ENCODE measurements at regions not wholly inside any gene's neighbourhood (a gene's known extent, or its start where the extent isn't known, plus 50 kb on each side); places are given as distances from the start of the nearest gene placed in this dataset.

DNA sequence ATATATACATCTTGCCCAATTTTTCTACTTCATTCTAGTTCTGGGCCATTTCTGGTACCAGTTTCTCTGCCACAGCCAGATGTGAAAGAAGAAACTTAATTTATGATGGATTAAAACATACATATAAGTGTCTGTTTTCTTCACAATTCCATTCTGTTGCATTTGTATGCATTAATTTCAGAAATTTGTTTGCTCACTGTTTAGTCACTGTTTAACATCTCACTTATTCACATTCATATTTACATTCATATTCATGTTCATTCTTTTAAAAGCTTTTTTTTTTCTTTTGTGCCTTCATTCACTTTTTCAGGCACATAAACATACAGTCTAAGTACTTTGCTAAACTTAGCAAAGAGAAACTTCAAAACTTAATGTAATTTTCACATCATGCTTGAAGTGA lies 684.0 kb upstream of the CDH9 start:
- Histone ChIP-seq H3K4me3 (ENCODE audit: low read length) (no peak overlapping the region), H3K4me2 (ENCODE audit: low read length) (no peak overlapping the region), H3K27me3 (ENCODE audit: control insufficient read depth, low read length) (no peaks in the 10 kb centered on the region), H3K27ac (ENCODE audit: low read depth, low read length) (no peak overlapping the region), H4K20me1 (ENCODE audit: control insufficient read depth, insufficient read depth, low read depth, low read length) (no peaks in the 10 kb centered on the region), H3K36me3 (ENCODE audit: control insufficient read depth, low read length) (no peaks in the 10 kb centered on the region), H3F3A (ENCODE audit: control insufficient read depth, insufficient read depth) (no peaks in the 10 kb centered on the region), H3K79me2 (ENCODE audit: control insufficient read depth, low read length) (no peaks in the 10 kb centered on the region), H3K9me3 (ENCODE audit: control insufficient read depth, insufficient read depth, low read length) (no peaks in the 10 kb centered on the region), H3K4me1 (ENCODE audit: control insufficient read depth, low read length) (no peaks in the 10 kb centered on the region), H3K9me2 (replicated peaks; ENCODE audit: control insufficient read depth, low read length) (no peaks in the 10 kb centered on the region)
- no peak for TF ChIP-seq EZH2phosphoT487 (IDR thresholded peaks at IDR 0.05; ENCODE audit: borderline replicate concordance, low read length)
- TF ChIP-seq, protein P1, sequence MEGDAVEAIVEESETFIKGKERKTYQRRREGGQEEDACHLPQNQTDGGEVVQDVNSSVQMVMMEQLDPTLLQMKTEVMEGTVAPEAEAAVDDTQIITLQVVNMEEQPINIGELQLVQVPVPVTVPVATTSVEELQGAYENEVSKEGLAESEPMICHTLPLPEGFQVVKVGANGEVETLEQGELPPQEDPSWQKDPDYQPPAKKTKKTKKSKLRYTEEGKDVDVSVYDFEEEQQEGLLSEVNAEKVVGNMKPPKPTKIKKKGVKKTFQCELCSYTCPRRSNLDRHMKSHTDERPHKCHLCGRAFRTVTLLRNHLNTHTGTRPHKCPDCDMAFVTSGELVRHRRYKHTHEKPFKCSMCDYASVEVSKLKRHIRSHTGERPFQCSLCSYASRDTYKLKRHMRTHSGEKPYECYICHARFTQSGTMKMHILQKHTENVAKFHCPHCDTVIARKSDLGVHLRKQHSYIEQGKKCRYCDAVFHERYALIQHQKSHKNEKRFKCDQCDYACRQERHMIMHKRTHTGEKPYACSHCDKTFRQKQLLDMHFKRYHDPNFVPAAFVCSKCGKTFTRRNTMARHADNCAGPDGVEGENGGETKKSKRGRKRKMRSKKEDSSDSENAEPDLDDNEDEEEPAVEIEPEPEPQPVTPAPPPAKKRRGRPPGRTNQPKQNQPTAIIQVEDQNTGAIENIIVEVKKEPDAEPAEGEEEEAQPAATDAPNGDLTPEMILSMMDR (IDR thresholded peaks at IDR 0.05; ENCODE audit: low read depth, low read length, poor library complexity, severe bottlenecking) = no peak

DNA sequence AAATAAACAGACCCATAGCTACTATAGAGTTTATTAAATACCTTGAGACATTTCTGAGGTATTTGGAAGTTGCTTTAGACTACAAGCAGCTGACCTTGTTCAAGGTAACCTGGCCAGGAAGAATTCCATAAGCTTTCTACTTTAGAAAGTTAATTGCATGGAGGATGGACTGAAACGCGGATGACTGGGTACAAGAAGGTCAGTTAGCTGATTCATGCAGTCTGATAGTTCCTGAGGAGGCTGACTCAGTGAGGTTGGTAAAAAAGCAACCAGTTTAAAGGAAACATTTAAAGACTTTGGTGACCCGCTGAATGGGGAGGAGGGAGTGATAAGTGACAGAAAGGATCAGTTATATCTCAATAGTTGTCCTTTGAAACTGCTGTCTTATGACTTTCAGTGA lies 670.1 kb upstream of the CDH9 start:
- no peaks in the 10 kb centered on the region for H3K36me3 ChIP-seq (ENCODE audit: control insufficient read depth, low read length)

DNA sequence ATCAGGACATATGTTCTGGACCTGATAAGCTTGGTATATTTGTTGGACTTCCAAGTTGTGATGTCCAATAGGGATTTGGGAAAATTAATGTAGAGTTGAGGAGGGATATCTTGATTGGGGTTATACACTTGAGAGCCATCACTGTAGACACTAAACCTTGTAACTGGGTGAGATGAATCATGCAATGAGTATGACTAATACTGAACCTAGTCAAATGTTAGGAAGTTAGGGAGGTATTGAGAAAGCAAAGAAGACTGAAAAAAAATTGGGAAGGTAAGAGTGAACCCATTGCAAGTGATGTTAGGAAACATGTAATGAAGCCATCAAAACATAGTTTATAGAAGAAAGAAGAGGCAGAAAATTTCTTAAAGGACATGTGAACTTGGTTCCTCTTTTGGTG lies 668.4 kb upstream of the CDH9 start:
- TF ChIP-seq, protein P1 (IDR thresholded peaks at IDR 0.05; ENCODE audit: low read depth, low read length, poor library complexity, severe bottlenecking) = no peak
- TF ChIP-seq EZH2phosphoT487 (IDR thresholded peaks at IDR 0.05; ENCODE audit: borderline replicate concordance, low read length) = no peak
- H3K36me3 ChIP-seq (ENCODE audit: control insufficient read depth, low read length) = no peaks in the 10 kb centered on the region
- no peak overlapping the region for H3K4me2 ChIP-seq (ENCODE audit: low read length)
- H4K20me1 ChIP-seq (ENCODE audit: control insufficient read depth, insufficient read depth, low read depth, low read length) = no peaks in the 10 kb centered on the region
- no peaks in the 10 kb centered on the region for H3K79me2 ChIP-seq (ENCODE audit: control insufficient read depth, low read length)
- no peaks in the 10 kb centered on the region for H3K27me3 ChIP-seq (ENCODE audit: control insufficient read depth, low read length)
- no peaks in the 10 kb centered on the region for H3K9me2 ChIP-seq (replicated peaks; ENCODE audit: control insufficient read depth, low read length)
- H3K27ac ChIP-seq (ENCODE audit: low read depth, low read length) = no peak overlapping the region
- no peaks in the 10 kb centered on the region for H3K4me1 ChIP-seq (ENCODE audit: control insufficient read depth, low read length)
- no peaks in the 10 kb centered on the region for H3K9me3 ChIP-seq (ENCODE audit: control insufficient read depth, insufficient read depth, low read length)
- no peak overlapping the region for H3K4me3 ChIP-seq (ENCODE audit: low read length)
- H3F3A ChIP-seq (ENCODE audit: control insufficient read depth, insufficient read depth) = no peaks in the 10 kb centered on the region

More for the DNA sequence above, 670.1 kb upstream of the CDH9 start:
- H3K4me1 ChIP-seq (ENCODE audit: control insufficient read depth, low read length) = no peaks in the 10 kb centered on the region
- H3K9me3 ChIP-seq (ENCODE audit: control insufficient read depth, insufficient read depth, low read length) = no peaks in the 10 kb centered on the region
- H3K4me3 ChIP-seq (ENCODE audit: low read length) = no peak overlapping the region
- no peak overlapping the region for H3K27ac ChIP-seq (ENCODE audit: low read depth, low read length)
- H3K27me3 ChIP-seq (ENCODE audit: control insufficient read depth, low read length) = no peaks in the 10 kb centered on the region
- no peaks in the 10 kb centered on the region for H4K20me1 ChIP-seq (ENCODE audit: control insufficient read depth, insufficient read depth, low read depth, low read length)
- TF ChIP-seq, protein P1 (IDR thresholded peaks at IDR 0.05; ENCODE audit: low read depth, low read length, poor library complexity, severe bottlenecking) = no peak
- TF ChIP-seq EZH2phosphoT487 (IDR thresholded peaks at IDR 0.05; ENCODE audit: borderline replicate concordance, low read length) = no peak
- no peak overlapping the region for H3K4me2 ChIP-seq (ENCODE audit: low read length)
- H3K9me2 ChIP-seq (replicated peaks; ENCODE audit: control insufficient read depth, low read length) = no peaks in the 10 kb centered on the region
- H3K79me2 ChIP-seq (ENCODE audit: control insufficient read depth, low read length) = no peaks in the 10 kb centered on the region
- H3F3A ChIP-seq (ENCODE audit: control insufficient read depth, insufficient read depth) = no peaks in the 10 kb centered on the region

DNA sequence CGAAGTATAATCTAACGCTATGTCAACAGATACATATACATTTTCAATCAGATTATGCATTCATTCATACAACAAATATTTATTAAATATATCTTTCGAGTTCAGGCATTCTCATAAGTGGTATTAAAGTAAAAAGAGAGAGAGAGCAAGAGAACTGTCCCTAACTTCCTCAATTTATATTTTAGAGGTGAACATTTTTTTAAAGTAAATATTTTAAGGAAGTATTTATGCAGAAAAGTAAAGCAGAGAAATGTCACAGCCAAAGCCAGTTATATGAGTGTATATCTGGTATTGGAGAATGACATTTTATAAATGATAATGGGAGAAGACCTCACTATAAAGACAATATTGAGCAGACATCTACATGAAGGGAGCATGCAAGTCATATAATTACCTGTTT lies 667.3 kb upstream of the CDH9 start:
- Histone ChIP-seq H3K27ac (ENCODE audit: low read depth, low read length) (no peak overlapping the region), H3K4me2 (ENCODE audit: low read length) (no peak overlapping the region), H3K9me2 (replicated peaks; ENCODE audit: control insufficient read depth, low read length) (no peaks in the 10 kb centered on the region), H3K36me3 (ENCODE audit: control insufficient read depth, low read length) (no peaks in the 10 kb centered on the region), H3K4me1 (ENCODE audit: control insufficient read depth, low read length) (no peaks in the 10 kb centered on the region), H3K27me3 (ENCODE audit: control insufficient read depth, low read length) (no peaks in the 10 kb centered on the region), H3F3A (ENCODE audit: control insufficient read depth, insufficient read depth) (no peaks in the 10 kb centered on the region), H3K79me2 (ENCODE audit: control insufficient read depth, low read length) (no peaks in the 10 kb centered on the region), H3K4me3 (ENCODE audit: low read length) (no peak overlapping the region), H3K9me3 (ENCODE audit: control insufficient read depth, insufficient read depth, low read length) (no peaks in the 10 kb centered on the region), H4K20me1 (ENCODE audit: control insufficient read depth, insufficient read depth, low read depth, low read length) (no peaks in the 10 kb centered on the region)
- TF ChIP-seq, protein P1 (IDR thresholded peaks at IDR 0.05; ENCODE audit: low read depth, low read length, poor library complexity, severe bottlenecking) = no peak
- no peak for TF ChIP-seq EZH2phosphoT487 (IDR thresholded peaks at IDR 0.05; ENCODE audit: borderline replicate concordance, low read length)
